Activated T-helper 17 cell treated with anti-CD3 and anti-CD28 coated beads, Interleukin-2, amount 50 U/mL, for 72 hours (primary cell): ENCODE measurements at regions not wholly inside any gene's neighbourhood (a gene's known extent, or its start where the extent isn't known, plus 50 kb on each side); places are given as distances from the start of the nearest gene placed in this dataset.

Experiments
- ATAC-seq: fragments of 150-1000 bp; cut with Tn5 transposase; replicated peaks from 2 replicates; pipeline ENCODE4 v1.10.0; 2021; ENCODE audit warnings: mild to moderate bottlenecking, moderate library complexity
- H3K27ac Mint-ChIP-seq: one replicate; pipeline ENCODE4 v1.8.0; 2022; ENCODE audit warnings: mixed read lengths
- H3K27me3 Mint-ChIP-seq: one replicate; pipeline ENCODE4 v1.8.0; 2022; ENCODE audit warnings: mixed read lengths
- H3K36me3 Mint-ChIP-seq: one replicate; pipeline ENCODE4 v1.8.0; 2022; ENCODE audit warnings: low read depth, mild to moderate bottlenecking, mixed read lengths
- H3K4me1 Mint-ChIP-seq: one replicate; pipeline ENCODE4 v1.8.0; 2022; ENCODE audit warnings: mixed read lengths
- H3K4me3 Mint-ChIP-seq: one replicate; pipeline ENCODE4 v1.8.0; 2022; ENCODE audit warnings: mild to moderate bottlenecking, mixed read lengths
- H3K9me3 Mint-ChIP-seq: one replicate; pipeline ENCODE4 v1.8.0; 2022; ENCODE audit warnings: mixed read lengths

DNA sequence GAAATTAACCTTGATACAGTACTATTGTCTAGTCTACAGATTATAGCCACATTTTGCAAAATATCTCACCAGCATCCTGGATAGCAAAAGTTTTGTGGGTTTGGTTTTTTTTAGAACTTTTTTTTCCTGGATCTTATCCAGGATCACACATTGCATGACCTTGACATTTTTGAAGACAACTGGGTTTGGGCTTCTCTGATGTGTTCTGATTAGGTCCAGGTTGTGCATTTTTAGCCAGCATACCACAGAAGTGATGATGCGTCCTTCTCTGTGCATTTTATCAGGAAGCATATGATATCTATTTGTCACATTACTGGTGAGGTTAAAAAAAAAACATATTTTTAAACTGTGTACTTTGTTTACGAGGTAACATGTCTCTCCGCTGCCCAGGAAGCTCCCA is 221.0 kb upstream of the OSR1 start:
- Mint-ChIP-seq H3K4me1 (no peaks in the 10 kb centered on the region), H3K27me3 (peaks cover 19% of the 10 kb centered on the region), H3K36me3 (no peaks in the 10 kb centered on the region), H3K27ac (no peak overlapping the region), H3K9me3 (no peaks in the 10 kb centered on the region), H3K4me3 (no peak overlapping the region)
- ATAC-seq, result no peak

DNA sequence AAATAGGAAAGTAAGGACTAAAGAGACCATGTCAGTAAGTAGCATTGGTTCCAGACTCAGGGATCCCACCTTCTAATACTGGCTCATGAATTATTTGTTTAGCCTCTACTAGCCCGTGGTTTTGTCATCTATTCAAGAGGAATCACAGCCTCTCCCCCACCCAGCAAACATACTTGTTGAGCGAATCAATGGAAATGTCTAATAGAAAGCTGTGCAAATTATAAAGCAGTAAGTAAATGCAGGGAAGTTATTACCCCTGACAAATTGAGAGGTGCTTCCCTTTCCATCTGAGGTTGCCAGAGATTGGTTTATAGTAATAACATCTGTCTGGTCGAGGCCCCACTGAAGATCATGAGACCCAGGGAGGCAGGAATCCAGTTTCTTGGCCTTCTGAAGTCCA is 219.3 kb upstream of the OSR1 start:
- Mint-ChIP-seq H3K36me3 (no peaks in the 10 kb centered on the region), H3K27me3 (peaks cover 26% of the 10 kb centered on the region)
- ATAC-seq, result no peak

DNA sequence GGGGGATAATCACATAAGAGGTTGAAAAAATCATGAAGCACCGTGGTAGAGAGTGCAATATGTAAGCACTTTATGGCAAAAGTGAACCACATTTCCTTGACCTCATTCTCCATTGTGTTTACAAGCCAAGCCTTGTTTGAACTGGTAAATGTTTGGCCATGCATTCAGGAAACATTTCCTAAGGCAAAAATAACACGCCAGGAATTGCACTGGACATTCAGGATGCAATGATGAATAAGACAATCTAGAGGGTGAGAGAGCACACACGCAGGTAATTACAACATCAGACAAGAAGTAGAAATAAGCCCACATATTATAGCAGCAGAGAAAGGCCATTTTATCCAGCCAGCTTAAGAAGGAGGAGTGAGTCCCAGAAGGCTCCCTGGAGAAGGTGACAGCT is 218.0 kb upstream of the OSR1 start:
- H3K4me3 Mint-ChIP-seq, result no peak overlapping the region
- H3K9me3 Mint-ChIP-seq, result no peaks in the 10 kb centered on the region
- no peaks in the 10 kb centered on the region for H3K4me1 Mint-ChIP-seq
- no peak for ATAC-seq
- H3K27ac Mint-ChIP-seq, result no peak overlapping the region
- H3K36me3 Mint-ChIP-seq, result no peaks in the 10 kb centered on the region
- peaks cover 37% of the 10 kb centered on the region for H3K27me3 Mint-ChIP-seq

More for the DNA sequence above, 219.3 kb upstream of the OSR1 start:
- Mint-ChIP-seq H3K4me1 (no peaks in the 10 kb centered on the region), H3K9me3 (no peaks in the 10 kb centered on the region), H3K27ac (no peak overlapping the region), H3K4me3 (no peak overlapping the region)

DNA sequence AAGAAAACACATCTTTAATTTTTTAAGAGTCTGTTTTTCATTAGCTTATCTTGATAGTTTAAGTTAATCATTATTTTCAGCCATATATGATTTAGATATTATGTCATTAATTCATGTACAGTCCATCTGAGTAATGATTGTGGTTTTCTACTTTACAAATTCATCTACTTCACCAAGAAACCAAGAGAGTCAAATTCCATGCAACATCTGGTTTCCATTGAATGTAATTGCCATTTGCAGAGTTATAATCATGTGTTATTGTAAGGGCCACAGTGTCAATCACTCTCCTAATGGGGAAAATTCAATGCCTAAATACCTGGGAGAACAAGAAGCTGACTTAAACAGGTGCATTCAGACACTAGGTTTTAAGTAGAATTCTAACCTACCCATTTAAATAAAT is 217.2 kb upstream of the OSR1 start:
- no peak overlapping the region for H3K27ac Mint-ChIP-seq
- H3K4me3 Mint-ChIP-seq, result no peak overlapping the region
- H3K4me1 Mint-ChIP-seq, result no peaks in the 10 kb centered on the region
- no peaks in the 10 kb centered on the region for H3K36me3 Mint-ChIP-seq
- peaks cover 38% of the 10 kb centered on the region for H3K27me3 Mint-ChIP-seq
- no peak for ATAC-seq
- H3K9me3 Mint-ChIP-seq, result no peaks in the 10 kb centered on the region

DNA sequence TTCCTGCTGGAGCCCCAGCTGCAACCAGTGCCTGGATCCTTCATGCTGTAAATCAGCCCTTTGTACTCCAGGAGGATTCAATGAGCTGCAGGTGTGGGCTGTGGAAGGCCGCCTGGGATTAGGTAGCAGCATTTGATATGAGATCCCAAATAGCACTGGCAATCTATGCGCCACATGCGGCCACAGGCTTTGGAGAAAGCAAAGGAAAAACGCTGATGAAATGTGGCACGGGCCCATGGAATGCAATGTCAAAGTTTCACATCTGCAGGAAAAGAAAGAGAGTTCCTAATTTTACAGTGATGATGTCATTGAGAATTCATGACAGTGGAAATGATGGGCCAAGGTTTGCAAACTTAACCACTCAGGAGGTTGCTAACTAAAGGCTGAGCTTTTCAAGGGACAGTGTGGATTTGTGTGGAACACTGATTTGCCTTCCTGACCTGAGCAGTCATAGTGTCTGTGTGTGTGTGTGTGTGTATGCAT is 216.4 kb upstream of the OSR1 start:
- H3K27me3 Mint-ChIP-seq, result peaks cover 31% of the 10 kb centered on the region
- no peak for ATAC-seq
- H3K27ac Mint-ChIP-seq, result no peak overlapping the region
- H3K4me3 Mint-ChIP-seq, result no peak overlapping the region
- no peaks in the 10 kb centered on the region for H3K9me3 Mint-ChIP-seq
- no peaks in the 10 kb centered on the region for H3K4me1 Mint-ChIP-seq
- no peaks in the 10 kb centered on the region for H3K36me3 Mint-ChIP-seq

DNA sequence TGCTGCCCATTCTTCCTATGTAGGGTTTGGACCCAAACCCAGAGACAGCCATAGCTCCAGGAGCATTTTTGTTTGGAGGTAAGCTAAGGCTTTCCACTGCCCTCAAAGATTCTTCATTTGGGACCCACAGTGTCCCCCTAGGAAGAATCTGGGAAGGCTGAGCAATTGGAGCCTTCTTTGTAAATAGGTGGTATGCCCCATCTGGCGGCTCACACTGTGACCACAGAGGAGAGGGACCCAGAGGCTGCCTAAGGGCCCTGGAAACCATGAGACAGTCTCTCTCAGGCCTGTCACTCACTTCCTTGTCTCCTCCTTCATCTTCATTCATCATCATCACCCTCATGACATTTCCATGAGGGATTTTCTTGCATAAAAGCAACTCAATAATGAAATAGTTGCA is 215.4 kb upstream of the OSR1 start:
- no peaks in the 10 kb centered on the region for H3K4me1 Mint-ChIP-seq
- H3K9me3 Mint-ChIP-seq, result no peaks in the 10 kb centered on the region
- no peak overlapping the region for H3K4me3 Mint-ChIP-seq
- H3K27ac Mint-ChIP-seq, result no peak overlapping the region
- no peak for ATAC-seq
- peaks cover 29% of the 10 kb centered on the region for H3K27me3 Mint-ChIP-seq
- no peaks in the 10 kb centered on the region for H3K36me3 Mint-ChIP-seq

DNA sequence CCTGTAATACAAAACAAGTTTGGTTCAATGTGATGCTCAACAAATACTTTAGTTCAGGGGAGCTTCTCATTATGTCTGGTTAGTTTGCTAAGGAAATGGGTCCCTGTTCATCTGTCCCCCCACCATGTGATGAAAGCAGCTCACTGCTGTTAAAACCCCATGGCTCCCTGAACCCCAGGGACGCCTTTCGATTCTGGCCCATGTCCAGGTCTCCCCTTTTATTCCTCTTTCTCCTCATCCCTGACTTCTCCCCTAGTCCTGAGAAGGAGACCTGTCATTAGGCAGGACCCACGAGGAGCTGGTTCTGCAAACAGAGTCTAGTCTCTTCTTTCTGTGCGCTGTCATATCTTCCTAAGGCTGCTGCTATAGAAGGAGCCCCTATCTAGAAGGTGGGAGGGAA is 213.3 kb upstream of the OSR1 start:
- no peaks in the 10 kb centered on the region for H3K9me3 Mint-ChIP-seq
- no peak overlapping the region for H3K27ac Mint-ChIP-seq
- peaks cover 29% of the 10 kb centered on the region for H3K27me3 Mint-ChIP-seq
- H3K4me3 Mint-ChIP-seq, result no peak overlapping the region
- H3K36me3 Mint-ChIP-seq, result no peaks in the 10 kb centered on the region
- no peak for ATAC-seq
- H3K4me1 Mint-ChIP-seq, result no peaks in the 10 kb centered on the region

DNA sequence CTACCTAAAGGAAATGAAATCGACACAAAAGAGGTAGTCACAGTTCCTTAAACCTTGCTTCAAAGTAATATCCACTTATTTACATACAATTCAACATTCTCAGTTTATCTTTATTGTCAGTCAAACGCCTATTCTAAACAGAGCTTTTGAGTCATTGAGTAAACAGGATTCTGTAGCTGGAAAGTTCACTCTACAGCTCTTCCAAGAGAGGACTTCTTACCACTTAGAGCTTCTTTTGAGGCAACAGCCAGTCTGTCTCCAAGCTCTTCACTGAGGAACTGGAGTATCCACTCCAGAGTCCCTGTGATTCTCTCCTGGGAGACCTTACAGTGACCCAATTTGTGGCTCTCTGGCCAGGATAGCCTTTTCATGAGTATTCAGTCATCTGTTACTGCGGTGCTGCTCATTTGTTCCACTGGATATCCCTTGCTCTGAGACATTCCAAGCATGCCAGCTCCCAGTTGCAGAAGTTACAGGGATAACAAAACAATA is 210.9 kb upstream of the OSR1 start:
- Mint-ChIP-seq H3K4me3 (no peak overlapping the region), H3K27me3 (peaks cover 28% of the 10 kb centered on the region)

DNA sequence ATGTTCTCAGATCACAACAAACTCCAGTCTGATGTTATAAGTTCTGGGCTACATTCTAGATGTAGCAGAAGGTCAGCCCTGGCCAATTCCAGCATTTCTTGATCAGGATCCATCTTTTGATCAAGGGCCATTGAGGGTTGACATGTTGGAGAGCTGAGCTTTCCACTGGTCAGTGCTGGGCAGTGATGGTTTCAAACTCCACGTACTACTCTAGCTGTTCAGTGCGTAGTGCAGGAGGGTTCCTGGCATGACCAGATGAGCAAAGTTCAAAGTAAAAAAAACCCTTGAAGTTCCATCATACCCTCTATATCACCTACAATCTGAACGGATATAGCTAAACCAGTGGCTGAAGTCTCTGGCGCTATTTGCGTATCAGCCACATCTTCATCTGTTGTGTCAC is 210.4 kb upstream of the OSR1 start:
- Mint-ChIP-seq H3K4me3 (no peak overlapping the region), H3K27ac (no peak overlapping the region), H3K9me3 (no peaks in the 10 kb centered on the region), H3K27me3 (peaks cover 28% of the 10 kb centered on the region), H3K36me3 (no peaks in the 10 kb centered on the region), H3K4me1 (no peaks in the 10 kb centered on the region)
- ATAC-seq, result no peak

More for the DNA sequence above, 210.9 kb upstream of the OSR1 start:
- H3K27ac Mint-ChIP-seq, result no peak overlapping the region
- no peaks in the 10 kb centered on the region for H3K4me1 Mint-ChIP-seq
- no peaks in the 10 kb centered on the region for H3K9me3 Mint-ChIP-seq
- H3K36me3 Mint-ChIP-seq, result no peaks in the 10 kb centered on the region
- no peak for ATAC-seq

DNA sequence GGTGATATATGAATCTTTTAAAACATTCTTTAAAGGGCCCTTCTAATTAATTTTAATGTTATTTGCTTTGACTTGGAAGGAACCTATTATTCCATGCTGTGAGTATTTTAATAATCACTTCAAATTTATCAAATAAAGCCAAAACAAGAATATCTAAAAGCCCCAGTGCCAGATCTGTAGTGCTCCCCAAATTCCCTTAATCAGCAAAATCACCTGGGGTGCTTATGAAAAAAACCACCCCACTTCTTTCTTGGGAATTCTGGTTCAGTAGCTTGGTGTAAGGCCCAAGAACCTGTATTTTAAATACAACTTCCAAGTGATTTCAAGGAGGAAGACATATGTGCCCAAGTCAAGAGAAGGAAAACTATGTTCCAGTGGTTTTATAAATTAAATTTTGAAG is 202.4 kb upstream of the OSR1 start:
- Mint-ChIP-seq H3K4me3 (no peak overlapping the region), H3K36me3 (no peaks in the 10 kb centered on the region), H3K27ac (no peak overlapping the region), H3K9me3 (no peaks in the 10 kb centered on the region), H3K4me1 (no peaks in the 10 kb centered on the region), H3K27me3 (peaks cover 15% of the 10 kb centered on the region)
- no peak for ATAC-seq

DNA sequence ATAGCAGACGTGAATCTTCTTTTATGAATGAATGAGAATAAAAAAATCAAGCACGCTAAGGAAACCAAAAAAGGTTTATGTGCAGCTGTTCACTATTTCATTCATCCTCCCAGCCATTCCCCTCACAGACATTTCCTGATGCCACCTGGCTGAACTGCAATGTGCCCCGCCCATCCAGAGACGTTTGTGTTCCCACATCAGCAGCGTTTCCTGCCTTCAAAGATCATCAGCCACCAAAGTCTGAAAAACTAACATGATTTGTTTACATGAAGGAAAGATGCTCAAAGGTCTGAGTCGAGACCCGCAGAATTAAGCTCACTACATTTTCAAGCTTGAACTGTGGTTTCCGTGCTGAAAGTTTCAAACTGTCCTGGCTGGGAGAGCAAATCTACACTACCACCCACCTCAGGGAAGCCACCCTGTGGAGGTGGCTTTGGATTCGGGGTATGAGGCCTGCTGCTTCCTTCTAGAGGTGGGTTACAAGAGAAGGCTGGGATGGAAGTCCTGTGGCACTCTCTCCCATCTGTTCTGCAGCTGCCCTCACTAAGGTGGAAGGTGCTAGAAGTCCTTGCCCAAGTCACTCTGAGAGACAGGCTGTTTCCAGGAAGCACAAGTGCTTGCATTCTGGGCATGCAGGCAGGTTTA is 201.3 kb upstream of the OSR1 start:
- no peaks in the 10 kb centered on the region for H3K36me3 Mint-ChIP-seq
- H3K27ac Mint-ChIP-seq, result no peak overlapping the region
- H3K4me3 Mint-ChIP-seq, result no peak overlapping the region
- H3K4me1 Mint-ChIP-seq, result no peaks in the 10 kb centered on the region
- peaks cover 14% of the 10 kb centered on the region for H3K27me3 Mint-ChIP-seq
- no peak for ATAC-seq
- H3K9me3 Mint-ChIP-seq, result no peaks in the 10 kb centered on the region

DNA sequence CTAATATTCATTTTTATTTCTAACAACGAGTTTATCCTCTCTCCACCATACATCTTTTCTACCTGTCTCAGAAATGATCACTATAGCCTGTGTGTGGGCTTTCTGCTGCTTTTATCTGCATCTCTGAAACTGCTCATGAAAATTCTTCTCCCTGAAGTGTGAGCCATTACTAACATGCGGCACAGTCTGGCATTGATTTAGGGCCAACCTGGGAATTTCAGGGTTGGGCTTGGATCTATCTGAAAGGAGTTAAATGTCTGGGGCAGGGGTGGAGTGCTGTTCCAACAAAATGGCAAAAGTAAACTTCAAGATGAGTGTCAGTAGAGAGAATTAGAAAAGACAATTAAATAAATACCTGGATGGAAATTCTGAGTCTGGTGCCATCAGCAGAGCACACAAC is 198.2 kb upstream of the OSR1 start:
- Mint-ChIP-seq H3K36me3 (no peaks in the 10 kb centered on the region), H3K9me3 (no peaks in the 10 kb centered on the region), H3K4me1 (no peaks in the 10 kb centered on the region), H3K27ac (no peak overlapping the region), H3K27me3 (peaks cover 3% of the 10 kb centered on the region), H3K4me3 (no peak overlapping the region)
- ATAC-seq, result no peak

DNA sequence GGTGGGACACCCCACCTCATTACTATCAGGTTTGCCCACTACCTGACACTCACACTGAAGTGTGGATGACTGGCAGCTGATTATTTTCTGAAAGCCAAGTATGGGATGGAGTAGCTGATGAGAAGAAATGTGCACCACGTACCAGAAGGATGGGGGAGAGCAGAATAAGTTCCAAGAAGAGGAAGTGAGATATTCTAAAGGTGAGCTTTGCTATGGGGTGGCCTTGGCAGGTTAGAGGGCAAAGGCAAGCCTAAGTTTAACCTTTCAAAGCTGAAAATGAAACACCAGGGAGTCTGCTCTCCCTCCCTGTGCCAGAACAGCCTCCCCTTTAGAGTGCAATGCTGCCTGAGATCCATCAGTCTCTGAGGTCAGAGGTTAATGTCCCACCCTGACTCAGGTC is 196.1 kb upstream of the OSR1 start:
- ATAC-seq, result no peak
- no peaks in the 10 kb centered on the region for H3K4me1 Mint-ChIP-seq
- H3K4me3 Mint-ChIP-seq, result no peak overlapping the region
- no peaks in the 10 kb centered on the region for H3K36me3 Mint-ChIP-seq
- H3K9me3 Mint-ChIP-seq, result no peaks in the 10 kb centered on the region
- H3K27ac Mint-ChIP-seq, result no peak overlapping the region
- peaks cover 4% of the 10 kb centered on the region for H3K27me3 Mint-ChIP-seq

DNA sequence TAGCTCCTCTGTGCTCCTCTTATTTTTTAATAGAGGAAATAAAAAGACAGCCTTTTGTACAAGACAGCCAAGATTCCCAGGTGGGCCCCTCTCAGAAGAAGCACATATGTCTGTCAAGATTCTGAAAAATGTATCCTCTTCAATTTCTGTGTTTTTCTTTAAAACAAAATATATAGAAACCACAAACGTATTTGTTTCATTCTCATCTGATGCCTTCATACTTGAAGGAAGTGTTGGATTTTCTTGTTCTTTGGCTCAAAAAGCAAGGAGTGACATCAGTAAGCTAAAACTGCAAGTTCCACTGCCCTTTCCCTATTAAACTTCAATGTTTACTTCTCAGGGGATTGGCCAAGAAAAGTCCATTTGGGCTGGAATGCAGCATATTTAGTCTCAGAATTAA is 193.8 kb upstream of the OSR1 start:
- no peak for ATAC-seq
- no peaks in the 10 kb centered on the region for H3K4me1 Mint-ChIP-seq
- no peak overlapping the region for H3K27ac Mint-ChIP-seq
- H3K27me3 Mint-ChIP-seq, result peaks cover 4% of the 10 kb centered on the region
- H3K36me3 Mint-ChIP-seq, result no peaks in the 10 kb centered on the region
- H3K9me3 Mint-ChIP-seq, result no peaks in the 10 kb centered on the region
- H3K4me3 Mint-ChIP-seq, result no peak overlapping the region

DNA sequence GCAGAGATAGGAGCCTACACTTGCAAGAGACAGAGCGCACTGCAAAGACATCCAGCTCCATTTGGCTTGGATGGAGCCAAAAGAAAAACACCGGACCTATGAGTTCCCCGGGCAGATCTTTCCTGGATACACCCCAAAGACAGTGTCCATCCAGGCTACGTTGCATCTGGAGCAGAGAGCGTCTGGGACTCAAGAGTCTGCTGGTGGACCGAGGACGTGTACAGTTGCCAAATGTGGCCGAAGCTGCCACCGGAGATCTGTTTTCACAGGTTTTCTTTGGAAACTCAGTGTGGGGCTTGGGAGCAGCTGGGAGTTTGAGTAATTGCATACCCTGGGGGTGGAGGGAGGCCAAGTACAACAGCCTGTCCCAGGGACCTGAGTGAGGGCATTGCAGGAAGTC is 192.3 kb upstream of the OSR1 start:
- Mint-ChIP-seq H3K36me3 (no peaks in the 10 kb centered on the region), H3K4me3 (no peak overlapping the region), H3K4me1 (no peaks in the 10 kb centered on the region), H3K27ac (no peak overlapping the region), H3K27me3 (peaks cover 4% of the 10 kb centered on the region), H3K9me3 (no peaks in the 10 kb centered on the region)
- ATAC-seq, result no peak

DNA sequence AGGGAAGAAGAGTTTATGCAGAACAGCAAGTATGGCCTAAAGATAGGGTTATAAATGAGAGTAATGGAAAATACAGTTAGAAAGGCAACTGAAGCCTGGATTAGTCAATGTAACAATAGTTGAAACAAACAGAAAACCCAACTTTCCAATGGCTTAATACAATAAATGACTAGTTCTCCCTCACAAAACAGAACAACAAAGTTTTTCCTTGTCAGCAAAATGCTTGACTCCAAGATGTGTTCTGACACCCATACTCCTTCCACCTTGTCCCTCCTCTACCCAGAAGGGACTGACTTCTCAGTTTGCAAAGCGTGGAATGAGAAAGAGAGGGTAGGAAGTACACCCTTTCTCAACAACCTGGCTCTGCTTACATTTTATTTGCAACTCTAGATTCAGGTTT is 191.4 kb upstream of the OSR1 start:
- H3K27ac Mint-ChIP-seq, result no peak overlapping the region
- no peaks in the 10 kb centered on the region for H3K9me3 Mint-ChIP-seq
- ATAC-seq, result no peak
- peaks cover 4% of the 10 kb centered on the region for H3K27me3 Mint-ChIP-seq
- H3K4me1 Mint-ChIP-seq, result no peaks in the 10 kb centered on the region
- H3K4me3 Mint-ChIP-seq, result no peak overlapping the region
- no peaks in the 10 kb centered on the region for H3K36me3 Mint-ChIP-seq
